GM23338 (cell line): ENCODE measurements at regions not wholly inside any gene's neighbourhood (a gene's known extent, or its start where the extent isn't known, plus 50 kb on each side); places are given as distances from the start of the nearest gene placed in this dataset.

Experiments used
- ATAC-seq: fragments of 200-7000 bp; cut with Tn5 transposase; 3 replicates; pipeline ENCODE4 v1.9.1; 2020
- DNase-seq: peaks from one replicate; pipeline ENCODE4 v3.0.0-alpha.2; 2015; ENCODE audit warnings: low spot score
- H2AFZ ChIP-seq: fragments of 200-600 bp; sonication (generic); 2 replicates; pipeline ENCODE4 v1.8.0; 2016; ENCODE audit warnings: antibody characterized with exemption, mild to moderate bottlenecking, moderate library complexity
- H3F3A ChIP-seq: fragments of 200-600 bp; sonication (generic); replicated peaks from 2 replicates; pipeline ENCODE4 v1.8.0; 2017; ENCODE audit warnings: antibody characterized with exemption, mixed run types, low read depth
- H3K27ac ChIP-seq: fragments of 200-600 bp; sonication (generic); 2 replicates; pipeline ENCODE4 v1.6.1; 2016; ENCODE audit warnings: low read depth
- H3K27me3 ChIP-seq: fragments of 200-600 bp; sonication (generic); 2 replicates; pipeline ENCODE4 v1.8.0; 2016; ENCODE audit warnings: mild to moderate bottlenecking, mixed run types, moderate library complexity; ENCODE audit not compliant: insufficient read depth
- H3K36me3 ChIP-seq: fragments of 200-600 bp; sonication (generic); 2 replicates; pipeline ENCODE4 v1.8.0; 2016; ENCODE audit warnings: mild to moderate bottlenecking; ENCODE audit not compliant: insufficient read depth
- H3K4me1 ChIP-seq: fragments of 200-600 bp; sonication (generic); 2 replicates; pipeline ENCODE4 v1.8.0; 2016; ENCODE audit warnings: mild to moderate bottlenecking, moderate library complexity; ENCODE audit not compliant: insufficient read depth
- H3K4me2 ChIP-seq: fragments of 200-600 bp; sonication (generic); 2 replicates; pipeline ENCODE4 v1.7.1; 2017; ENCODE audit warnings: mixed run types
- H3K4me3 ChIP-seq: fragments of 200-600 bp; sonication (generic); 2 replicates; pipeline ENCODE4 v1.6.1; 2016; ENCODE audit warnings: mixed run types
- H3K79me2 ChIP-seq: fragments of 200-600 bp; sonication (generic); replicated peaks from 2 replicates; pipeline ENCODE4 v1.8.0; 2017; ENCODE audit warnings: mild to moderate bottlenecking; ENCODE audit not compliant: insufficient read depth
- H3K9me2 ChIP-seq: fragments of 200-600 bp; sonication (generic); 2 replicates; pipeline ENCODE4 v1.8.0; 2017; ENCODE audit not compliant: insufficient read depth
- H4K20me1 ChIP-seq: fragments of 200-600 bp; sonication (generic); replicated peaks from 2 replicates; pipeline ENCODE4 v1.8.0; 2017; ENCODE audit warnings: mild to moderate bottlenecking; ENCODE audit not compliant: insufficient read depth
- H3K27ac Mint-ChIP-seq: 2 replicates; pipeline ENCODE4 v1.8.0; 2020; ENCODE audit warnings: inconsistent platforms, mild to moderate bottlenecking, moderate library complexity, mixed read lengths
- H3K27me3 Mint-ChIP-seq: 3 replicates; pipeline ENCODE4 v1.8.0; 2022; ENCODE audit warnings: low read depth, mild to moderate bottlenecking, moderate library complexity, mixed read lengths, inconsistent platforms; ENCODE audit not compliant: insufficient read depth, poor library complexity
- H3K36me3 Mint-ChIP-seq: 3 replicates; pipeline ENCODE4 v1.8.0; 2021; ENCODE audit warnings: low read depth, mild to moderate bottlenecking, inconsistent platforms, moderate library complexity, mixed read lengths
- H3K4me1 Mint-ChIP-seq: 3 replicates; pipeline ENCODE4 v1.8.0; 2020; ENCODE audit warnings: mild to moderate bottlenecking, inconsistent platforms, mixed read lengths
- H3K4me3 Mint-ChIP-seq: 3 replicates; pipeline ENCODE4 v1.8.0; 2021; ENCODE audit warnings: moderate library complexity, mild to moderate bottlenecking, inconsistent platforms, mixed read lengths
- H3K9me3 Mint-ChIP-seq: 3 replicates; pipeline ENCODE4 v1.8.0; 2020; ENCODE audit warnings: moderate library complexity, mild to moderate bottlenecking, inconsistent platforms, mixed read lengths
- CTCF ChIP-seq, 2 experiments: fragments of 200-600 bp in 1 of 2; sonication (generic) in 1 of 2; conservative IDR thresholded peaks; 2 replicates each; pipeline versions ENCODE4 v1.5.1 to v1.6.1; 2016 to 2017; ENCODE audit warnings: antibody characterized with exemption in 2 of 2, low read depth in 2 of 2, mild to moderate bottlenecking in 2 of 2, moderate library complexity in 1 of 2
- ETS1 ChIP-seq: IDR thresholded peaks from 2 replicates; pipeline ENCODE4 v1.6.1; 2016; ENCODE audit warnings: antibody characterized with exemption
- EZH2 ChIP-seq: fragments of 200-600 bp; sonication (generic); IDR thresholded peaks from one replicate; pipeline ENCODE4 v1.8.0; 2017; ENCODE audit warnings: antibody characterized with exemption, mild to moderate bottlenecking, low read depth; ENCODE audit not compliant: unreplicated experiment
- ZNF114 ChIP-seq: fragments of 250-450 bp; sonication (Bioruptor Pico); IDR thresholded peaks from 2 replicates; pipeline ENCODE4 v1.5.0; 2020; ENCODE audit warnings: mild to moderate bottlenecking, moderate library complexity
- ZNF331 ChIP-seq: fragments of 250-450 bp; sonication (Bioruptor Pico); IDR thresholded peaks from 2 replicates; pipeline ENCODE4 v1.5.0; 2020; ENCODE audit warnings: low read depth, mild to moderate bottlenecking, moderate library complexity
- ZNF462 ChIP-seq: fragments of 250-450 bp; sonication (Bioruptor Pico); IDR thresholded peaks from 2 replicates; pipeline ENCODE4 v1.5.0; 2020; ENCODE audit warnings: mild to moderate bottlenecking, moderate library complexity
- TF ChIP-seq, protein P1 (sequence below): IDR thresholded peaks from one replicate; pipeline ENCODE4 v1.6.1; 2018; ENCODE audit warnings: antibody characterized with exemption; ENCODE audit not compliant: unreplicated experiment

DNA sequence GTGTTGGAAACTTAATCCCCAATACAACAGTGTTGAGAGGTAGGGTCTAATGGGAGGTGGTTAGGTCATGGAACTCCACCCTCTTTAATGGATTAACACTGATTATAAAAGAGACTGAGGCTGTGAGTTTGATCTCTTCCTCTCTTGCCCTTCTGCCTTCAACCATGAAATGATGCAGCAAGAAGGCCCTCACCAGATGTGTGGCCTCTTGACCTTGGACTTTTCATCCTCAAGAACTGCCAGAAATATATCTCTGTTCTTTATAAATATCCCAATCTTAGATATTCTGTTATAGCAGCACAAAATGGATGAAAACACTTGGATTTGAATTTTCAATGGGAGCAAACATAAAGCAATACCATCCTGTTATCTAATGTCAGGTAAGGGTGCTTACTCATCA lies 67.6 kb downstream of the NMUR2 start:
- TF ChIP-seq, protein P1, sequence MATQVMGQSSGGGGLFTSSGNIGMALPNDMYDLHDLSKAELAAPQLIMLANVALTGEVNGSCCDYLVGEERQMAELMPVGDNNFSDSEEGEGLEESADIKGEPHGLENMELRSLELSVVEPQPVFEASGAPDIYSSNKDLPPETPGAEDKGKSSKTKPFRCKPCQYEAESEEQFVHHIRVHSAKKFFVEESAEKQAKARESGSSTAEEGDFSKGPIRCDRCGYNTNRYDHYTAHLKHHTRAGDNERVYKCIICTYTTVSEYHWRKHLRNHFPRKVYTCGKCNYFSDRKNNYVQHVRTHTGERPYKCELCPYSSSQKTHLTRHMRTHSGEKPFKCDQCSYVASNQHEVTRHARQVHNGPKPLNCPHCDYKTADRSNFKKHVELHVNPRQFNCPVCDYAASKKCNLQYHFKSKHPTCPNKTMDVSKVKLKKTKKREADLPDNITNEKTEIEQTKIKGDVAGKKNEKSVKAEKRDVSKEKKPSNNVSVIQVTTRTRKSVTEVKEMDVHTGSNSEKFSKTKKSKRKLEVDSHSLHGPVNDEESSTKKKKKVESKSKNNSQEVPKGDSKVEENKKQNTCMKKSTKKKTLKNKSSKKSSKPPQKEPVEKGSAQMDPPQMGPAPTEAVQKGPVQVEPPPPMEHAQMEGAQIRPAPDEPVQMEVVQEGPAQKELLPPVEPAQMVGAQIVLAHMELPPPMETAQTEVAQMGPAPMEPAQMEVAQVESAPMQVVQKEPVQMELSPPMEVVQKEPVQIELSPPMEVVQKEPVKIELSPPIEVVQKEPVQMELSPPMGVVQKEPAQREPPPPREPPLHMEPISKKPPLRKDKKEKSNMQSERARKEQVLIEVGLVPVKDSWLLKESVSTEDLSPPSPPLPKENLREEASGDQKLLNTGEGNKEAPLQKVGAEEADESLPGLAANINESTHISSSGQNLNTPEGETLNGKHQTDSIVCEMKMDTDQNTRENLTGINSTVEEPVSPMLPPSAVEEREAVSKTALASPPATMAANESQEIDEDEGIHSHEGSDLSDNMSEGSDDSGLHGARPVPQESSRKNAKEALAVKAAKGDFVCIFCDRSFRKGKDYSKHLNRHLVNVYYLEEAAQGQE = no peak
- TF ChIP-seq CTCF (conservative IDR thresholded peaks at IDR 0.05; ENCODE audit: low read depth in 2 of 2) = no peak
- H3K27me3 ChIP-seq = no peaks in the 10 kb centered on the region
- H3K4me2 ChIP-seq = no peak overlapping the region
- no peaks in the 10 kb centered on the region for H3K79me2 ChIP-seq
- no peak overlapping the region for H2AFZ ChIP-seq
- H3K27ac ChIP-seq = no peak overlapping the region
- no peaks in the 10 kb centered on the region for H3K36me3 ChIP-seq
- ATAC-seq (no peak), DNase-seq (no peak)
- H3K4me3 ChIP-seq = no peak overlapping the region
- no peaks in the 10 kb centered on the region for H3F3A ChIP-seq
- H4K20me1 ChIP-seq = no peaks in the 10 kb centered on the region
- no peaks in the 10 kb centered on the region for H3K9me2 ChIP-seq
- Mint-ChIP-seq H3K36me3 (no peaks in the 10 kb centered on the region), H3K4me1 (no peaks in the 10 kb centered on the region), H3K9me3 (peaks cover 2% of the 10 kb centered on the region; the same call in 1 of the 3 replicates), H3K4me3 (no peak overlapping the region), H3K27ac (no peak overlapping the region), H3K27me3 (no peaks in the 10 kb centered on the region)
- no peaks in the 10 kb centered on the region for H3K4me1 ChIP-seq

GRCh38 chr5:152335461-152335860 lies 69.6 kb downstream of the NMUR2 start:
- Mint-ChIP-seq H3K4me3 (no peak overlapping the region), H3K9me3 (peaks cover 2% of the 10 kb centered on the region; the same call in 1 of the 3 replicates), H3K36me3 (no peaks in the 10 kb centered on the region), H3K27ac (no peak overlapping the region), H3K27me3 (no peaks in the 10 kb centered on the region), H3K4me1 (peaks cover 4% of the 10 kb centered on the region; the same call in 2 of the 3 replicates)
- H3K4me3 ChIP-seq = no peak overlapping the region
- H3K9me2 ChIP-seq = no peaks in the 10 kb centered on the region; the same call in 1 of the 2 replicates
- ATAC-seq (no peak), DNase-seq (no peak)
- no peak overlapping the region for H2AFZ ChIP-seq
- no peaks in the 10 kb centered on the region for H3K36me3 ChIP-seq
- no peaks in the 10 kb centered on the region for H3K27me3 ChIP-seq
- H3K27ac ChIP-seq = no peak overlapping the region
- H3K79me2 ChIP-seq = no peaks in the 10 kb centered on the region
- no peaks in the 10 kb centered on the region for H4K20me1 ChIP-seq
- no peaks in the 10 kb centered on the region for H3K4me1 ChIP-seq
- no peaks in the 10 kb centered on the region for H3F3A ChIP-seq
- H3K4me2 ChIP-seq = no peak overlapping the region
- no peak for TF ChIP-seq ZNF114
- TF ChIP-seq ZNF331 = no peak
- no peak for TF ChIP-seq ZNF462
- no peak for TF ChIP-seq ETS1
- no peak for TF ChIP-seq EZH2
